Activated CD4-positive, alpha-beta T cell treated with anti-CD3 and anti-CD28 coated beads, Interleukin-2, amount 10 ng/mL, durations not matched to agents 24 days and 14 days (primary cell): ENCODE measurements at regions not wholly inside any gene's neighbourhood (a gene's known extent, or its start where the extent isn't known, plus 50 kb on each side); places are given as distances from the start of the nearest gene placed in this dataset.
A peak's percentile ranks its signal among the peaks of the same experiment; 100 is the strongest.
"Not testable (repeated sequence)": the region's sequence is repeated elsewhere in the genome, so short reads cannot be mapped to it uniquely, and the experiment has no call there.

ENCODE experiments used
- DNase-seq: peaks from one replicate; pipeline ENCODE4 v3.0.0; 2022
- H3K27ac Mint-ChIP-seq: one replicate; pipeline ENCODE4 v1.8.0; 2022; ENCODE audit warnings: mild to moderate bottlenecking, mixed read lengths
- H3K27me3 Mint-ChIP-seq: one replicate; pipeline ENCODE4 v1.8.0; 2022; ENCODE audit warnings: mixed read lengths
- H3K36me3 Mint-ChIP-seq: one replicate; pipeline ENCODE4 v1.8.0; 2022; ENCODE audit warnings: low read depth, mild to moderate bottlenecking, mixed read lengths
- H3K4me1 Mint-ChIP-seq: one replicate; pipeline ENCODE4 v1.8.0; 2021; ENCODE audit warnings: mixed read lengths
- H3K4me3 Mint-ChIP-seq: one replicate; pipeline ENCODE4 v1.8.0; 2022; ENCODE audit warnings: mild to moderate bottlenecking, moderate library complexity, mixed read lengths
- H3K9me3 Mint-ChIP-seq: one replicate; pipeline ENCODE4 v1.8.0; 2021; ENCODE audit warnings: mixed read lengths
- intact Hi-C: fragments of 100-400 bp; cut with micrococcal nuclease; formaldehyde crosslinking; loops from one replicate; pipeline ENCODE4 v1.15.1; 2023

DNA sequence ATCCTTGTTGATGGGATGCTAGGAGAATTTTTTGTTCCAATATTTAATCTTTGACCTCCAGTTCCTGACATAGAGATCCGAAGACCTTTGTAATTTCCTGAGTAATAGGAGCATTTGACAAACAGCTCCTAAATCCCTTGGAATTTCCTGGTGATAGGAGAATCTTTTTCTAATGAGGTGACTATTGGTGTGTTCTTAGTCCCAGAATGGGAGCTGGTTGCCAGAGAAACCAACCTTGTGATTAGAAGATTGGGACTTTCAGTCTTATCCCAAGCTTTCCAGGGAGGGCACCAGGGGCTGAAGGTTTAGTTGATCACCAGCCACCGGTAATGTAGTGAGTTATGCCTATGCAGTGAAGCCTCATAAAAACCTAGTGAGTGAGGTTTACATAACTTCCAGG lies 170.9 kb downstream of the KDM5D start:
- Mint-ChIP-seq H3K36me3 (peaks cover 32% of the 10 kb centered on the region), H3K27ac (no peak overlapping the region), H3K4me1 (peaks cover 31% of the 10 kb centered on the region), H3K9me3 (no peaks in the 10 kb centered on the region), H3K27me3 (no peaks in the 10 kb centered on the region), H3K4me3 (no peak overlapping the region)
- DNase-seq: no peak
- intact Hi-C loops: no loop called here

DNA sequence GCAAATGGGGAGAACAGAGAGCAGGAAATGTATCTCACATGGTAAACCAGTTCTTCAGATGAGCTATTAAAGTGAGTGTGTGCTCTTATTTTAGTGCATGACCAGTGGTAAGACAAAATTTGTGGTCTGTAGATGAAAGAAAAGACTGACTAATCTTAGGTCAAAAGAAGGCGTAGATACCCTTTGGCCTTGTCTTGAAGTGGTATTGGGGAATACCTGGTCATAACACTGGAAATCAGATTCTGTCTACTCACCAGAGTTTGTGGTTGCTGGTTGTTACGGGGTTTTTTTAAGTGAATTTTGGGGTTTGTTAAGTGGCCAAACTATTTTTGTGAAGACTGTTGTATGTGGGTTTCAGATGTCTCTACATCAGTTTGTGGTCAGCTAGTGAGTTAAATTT lies 173.5 kb downstream of the KDM5D start:
- peaks cover 37% of the 10 kb centered on the region for H3K4me1 Mint-ChIP-seq
- H3K9me3 Mint-ChIP-seq: no peaks in the 10 kb centered on the region
- peak overlapping the region; percentile 66 for H3K27ac Mint-ChIP-seq

DNA sequence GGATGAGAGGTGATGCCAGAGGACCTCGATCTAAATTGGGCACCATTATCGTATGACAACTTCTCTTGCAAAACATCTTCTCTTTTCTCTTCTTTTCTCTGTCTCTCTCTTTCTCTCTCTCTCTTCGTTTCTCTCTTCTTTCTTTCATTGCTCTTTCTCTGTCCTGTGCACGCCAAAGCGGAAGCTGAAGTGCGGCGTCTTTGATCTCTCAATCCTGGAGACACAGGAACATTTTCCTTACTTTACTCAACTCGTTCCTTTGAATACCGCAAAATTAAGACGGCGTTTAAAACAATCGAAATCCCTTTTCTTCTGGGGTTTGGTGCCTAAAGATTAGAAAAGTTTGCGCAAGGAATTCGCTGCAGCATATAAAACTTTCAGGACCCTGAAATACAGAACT lies 176.6 kb downstream of the KDM5D start:
- intact Hi-C loops: loop anchor here (1.0 to 10.0 kb wide), 5 partner anchors 13 to 1007 kb away; partner anchors contain the start of genes EIF1AY and KDM5D
- peaks cover 28% of the 10 kb centered on the region for H3K4me1 Mint-ChIP-seq

More for the DNA sequence above, 173.5 kb downstream of the KDM5D start:
- intact Hi-C loops: no loop called here
- H3K27me3 Mint-ChIP-seq: no peaks in the 10 kb centered on the region
- H3K36me3 Mint-ChIP-seq: peaks cover 23% of the 10 kb centered on the region
- H3K4me3 Mint-ChIP-seq: peak overlapping the region; percentile 67
- DNase-seq: peak; percentile 54

GRCh38 chrY:19567051-19567921 lies 177.2 kb downstream of the KDM5D start:
- H3K4me1 Mint-ChIP-seq: peaks cover 26% of the 10 kb centered on the region
- peak; percentile 93 for DNase-seq
- no peaks in the 10 kb centered on the region for H3K9me3 Mint-ChIP-seq
- intact Hi-C loops: loop anchor here (1.0 to 10.0 kb wide), 4 partner anchors 66 to 1008 kb away; partner anchors contain the start of genes EIF1AY and KDM5D
- peaks cover 13% of the 10 kb centered on the region for H3K36me3 Mint-ChIP-seq
- H3K4me3 Mint-ChIP-seq: peak overlapping the region; percentile 94
- H3K27ac Mint-ChIP-seq: peak overlapping the region; percentile 100
- no peaks in the 10 kb centered on the region for H3K27me3 Mint-ChIP-seq

More for the DNA sequence above, 176.6 kb downstream of the KDM5D start:
- H3K4me3 Mint-ChIP-seq: peak overlapping the region; percentile 94
- H3K36me3 Mint-ChIP-seq: peaks cover 15% of the 10 kb centered on the region
- peak overlapping the region; percentile 100 for H3K27ac Mint-ChIP-seq
- H3K9me3 Mint-ChIP-seq: no peaks in the 10 kb centered on the region
- H3K27me3 Mint-ChIP-seq: no peaks in the 10 kb centered on the region
- no peak for DNase-seq

GRCh38 chrY:19559161-19559560 lies 185.4 kb downstream of the KDM5D start:
- H3K4me3 Mint-ChIP-seq: no peak overlapping the region
- no peaks in the 10 kb centered on the region for H3K27me3 Mint-ChIP-seq
- no peaks in the 10 kb centered on the region for H3K36me3 Mint-ChIP-seq
- intact Hi-C loops: no loop called here
- no peaks in the 10 kb centered on the region for H3K9me3 Mint-ChIP-seq
- no peaks in the 10 kb centered on the region for H3K4me1 Mint-ChIP-seq
- no peak overlapping the region for H3K27ac Mint-ChIP-seq
- no peak for DNase-seq

- Mint-ChIP-seq H3K36me3 (no peaks in the 10 kb centered on the region), H3K27me3 (peaks cover 2% of the 10 kb centered on the region), H3K4me1 (no peaks in the 10 kb centered on the region), H3K9me3 (no peaks in the 10 kb centered on the region), H3K27ac (no peak overlapping the region), H3K4me3 (no peak overlapping the region)
- intact Hi-C loops: no loop called here
- DNase-seq: no peak
These were observed 194.7 kb downstream of the KDM5D start for GRCh38 chrY:19549671-19550466.

DNA sequence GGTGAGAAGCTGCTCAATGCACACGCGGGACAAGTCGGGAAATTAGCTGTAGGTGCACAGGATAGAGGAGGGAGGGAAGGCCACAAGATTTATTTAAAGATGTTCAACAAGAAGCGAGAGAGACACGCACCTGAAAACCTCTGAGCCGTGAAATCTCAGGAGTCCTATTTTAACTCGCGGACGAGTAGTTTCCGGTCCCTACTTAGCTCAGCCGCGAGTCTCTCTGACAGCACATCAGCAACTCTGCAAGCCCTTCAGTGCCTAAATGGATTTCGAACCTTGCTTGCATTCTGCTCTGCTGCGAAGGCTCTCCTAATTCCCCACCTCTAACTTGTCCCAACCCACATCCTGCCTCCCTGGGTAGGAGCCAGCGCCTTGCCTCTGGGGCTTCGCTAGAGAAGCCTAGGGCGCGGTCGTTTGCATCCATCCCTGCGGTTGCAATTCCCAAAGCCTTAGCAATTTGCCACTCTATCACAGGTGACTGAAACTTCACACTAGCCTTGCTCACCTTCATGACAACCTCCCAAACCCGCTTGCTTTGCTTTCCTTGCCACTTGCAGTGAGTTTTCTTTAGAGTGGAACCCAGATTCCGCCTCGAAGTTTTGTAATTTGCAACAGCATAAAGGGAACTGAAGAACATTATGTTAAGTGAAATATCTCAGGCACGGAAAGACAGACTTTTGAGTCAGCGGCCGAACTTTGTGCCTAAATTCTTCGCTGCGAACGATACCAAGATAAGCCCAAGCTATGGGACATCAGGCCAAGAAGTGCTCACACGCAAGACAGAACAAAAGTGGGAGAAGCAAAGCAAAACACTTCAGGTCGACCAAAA lies 202.8 kb downstream of the KDM5D start:
- DNase-seq: no peak
- H3K9me3 Mint-ChIP-seq: no peaks in the 10 kb centered on the region
- H3K27me3 Mint-ChIP-seq: peaks cover 3% of the 10 kb centered on the region
- H3K36me3 Mint-ChIP-seq: no peaks in the 10 kb centered on the region
- H3K4me1 Mint-ChIP-seq: no peaks in the 10 kb centered on the region
- H3K4me3 Mint-ChIP-seq: no peak overlapping the region
- intact Hi-C loops: no loop called here
- H3K27ac Mint-ChIP-seq: no peak overlapping the region

GRCh38 chrY:19535697-19536096 lies 208.8 kb downstream of the KDM5D start:
- intact Hi-C loops, H3K4me1 Mint-ChIP-seq, H3K36me3 Mint-ChIP-seq, H3K27me3 Mint-ChIP-seq, H3K4me3 Mint-ChIP-seq, H3K9me3 Mint-ChIP-seq, H3K27ac Mint-ChIP-seq, DNase-seq: not testable (repeated sequence)

GRCh38 chrY:19521976-19522375 lies 222.6 kb downstream of the KDM5D start:
- intact Hi-C loops: no loop called here
- no peak overlapping the region for H3K4me3 Mint-ChIP-seq
- DNase-seq: no peak
- no peak overlapping the region for H3K27ac Mint-ChIP-seq
- peaks cover 7% of the 10 kb centered on the region for H3K4me1 Mint-ChIP-seq
- peaks cover 6% of the 10 kb centered on the region for H3K9me3 Mint-ChIP-seq
- H3K27me3 Mint-ChIP-seq: no peaks in the 10 kb centered on the region
- no peaks in the 10 kb centered on the region for H3K36me3 Mint-ChIP-seq

DNA sequence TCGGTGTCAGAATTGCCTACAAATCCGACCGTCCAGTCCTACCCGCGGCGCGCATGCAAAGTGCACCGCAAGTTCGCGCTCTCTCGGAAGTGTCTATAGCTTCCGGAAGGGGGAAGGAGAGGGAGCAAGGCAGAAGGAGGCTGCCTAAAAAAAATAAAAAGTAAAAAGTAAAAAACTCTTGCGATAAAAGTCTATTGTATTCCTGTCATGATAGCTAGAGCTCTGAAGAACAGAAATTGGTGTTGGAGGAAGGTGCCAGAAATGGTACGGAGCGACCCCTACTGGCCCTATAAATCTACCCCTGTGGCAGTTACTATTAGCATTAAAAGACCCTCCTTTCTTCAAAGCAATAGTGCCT lies 241.5 kb downstream of the KDM5D start:
- Mint-ChIP-seq H3K36me3 (peaks cover 2% of the 10 kb centered on the region), H3K27ac (peak overlapping the region; percentile 89), H3K9me3 (no peaks in the 10 kb centered on the region), H3K4me1 (peaks cover 25% of the 10 kb centered on the region), H3K27me3 (peaks cover 6% of the 10 kb centered on the region), H3K4me3 (peak overlapping the region; percentile 88)
- intact Hi-C loops: loop anchor here (1.0 to 5.0 kb wide), 2 partner anchors 70 to 244 kb away; no protein-coding TSS in a partner anchor
- DNase-seq: peak; percentile 73

GRCh38 chrY:19502169-19503091 lies 242.1 kb downstream of the KDM5D start:
- intact Hi-C loops: loop anchor here (1.0 to 5.0 kb wide), 2 partner anchors 69 to 245 kb away; no protein-coding TSS in a partner anchor
- peak overlapping the region; percentile 89 for H3K27ac Mint-ChIP-seq
- H3K36me3 Mint-ChIP-seq: peaks cover 2% of the 10 kb centered on the region
- peak; percentile 60 for DNase-seq
- H3K27me3 Mint-ChIP-seq: peaks cover 6% of the 10 kb centered on the region
- peak overlapping the region; percentile 88 for H3K4me3 Mint-ChIP-seq
- H3K4me1 Mint-ChIP-seq: peaks cover 27% of the 10 kb centered on the region
- H3K9me3 Mint-ChIP-seq: no peaks in the 10 kb centered on the region

DNA sequence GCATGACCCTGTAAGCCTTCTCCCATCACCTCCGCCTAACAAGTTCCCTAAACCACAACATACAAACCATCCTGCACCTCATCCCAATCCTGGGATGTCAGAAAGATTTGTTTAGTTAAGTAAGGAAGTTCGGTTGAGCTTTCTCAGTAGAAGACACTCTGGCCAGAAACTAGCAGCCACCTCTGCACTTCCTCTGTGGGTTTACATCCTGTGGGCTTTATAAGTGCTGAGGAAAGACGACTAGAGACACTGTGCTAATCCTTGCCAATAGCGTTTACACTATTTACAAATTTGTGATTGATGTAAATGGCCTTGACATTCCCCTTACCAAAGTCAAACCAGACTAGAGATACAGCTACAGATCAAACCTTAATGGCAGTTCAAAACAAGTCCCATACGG lies 246.0 kb downstream of the KDM5D start:
- peak; percentile 69 for DNase-seq
- Mint-ChIP-seq H3K9me3 (no peaks in the 10 kb centered on the region), H3K4me3 (peak overlapping the region; percentile 70), H3K27ac (peak overlapping the region; percentile 64), H3K36me3 (peaks cover 6% of the 10 kb centered on the region), H3K27me3 (no peaks in the 10 kb centered on the region), H3K4me1 (peaks cover 40% of the 10 kb centered on the region)
- intact Hi-C loops: no loop called here
